Bronchial epithelial cell (primary cell): ENCODE measurements at regions not wholly inside any gene's neighbourhood (a gene's known extent, or its start where the extent isn't known, plus 50 kb on each side); places are given as distances from the start of the nearest gene placed in this dataset.

Source experiments
- DNase-seq: peaks from one replicate; pipeline ENCODE4 v3.0.0-alpha.2; 2010; ENCODE audit warnings: low read depth
- FAIRE-seq: peaks from 2 replicates; lab custom pipeline; 2011; peaks lifted over from hg19 to GRCh38; lab: Jason Lieb, UNC
- H3K27me3 ChIP-seq: 2 replicates; pipeline ENCODE4 v1.5.1; 2011; ENCODE audit warnings: low read length; ENCODE audit not compliant: control insufficient read depth, insufficient read depth
- H3K36me3 ChIP-seq: 2 replicates; pipeline ENCODE4 v1.5.1; 2011; ENCODE audit warnings: low read length; ENCODE audit not compliant: control insufficient read depth, insufficient read depth
- H3K4me3 ChIP-seq: 2 replicates; pipeline ENCODE4 v1.5.1; 2011; ENCODE audit warnings: mild to moderate bottlenecking, low read depth, low read length, control low read depth
- TF ChIP-seq, protein P1 (sequence below): IDR thresholded peaks from 2 replicates; pipeline ENCODE4 v1.5.1; 2011; ENCODE audit warnings: mild to moderate bottlenecking, moderate library complexity, low read length, control low read depth, inconsistent platforms; ENCODE audit not compliant: insufficient read depth, severe bottlenecking

DNA sequence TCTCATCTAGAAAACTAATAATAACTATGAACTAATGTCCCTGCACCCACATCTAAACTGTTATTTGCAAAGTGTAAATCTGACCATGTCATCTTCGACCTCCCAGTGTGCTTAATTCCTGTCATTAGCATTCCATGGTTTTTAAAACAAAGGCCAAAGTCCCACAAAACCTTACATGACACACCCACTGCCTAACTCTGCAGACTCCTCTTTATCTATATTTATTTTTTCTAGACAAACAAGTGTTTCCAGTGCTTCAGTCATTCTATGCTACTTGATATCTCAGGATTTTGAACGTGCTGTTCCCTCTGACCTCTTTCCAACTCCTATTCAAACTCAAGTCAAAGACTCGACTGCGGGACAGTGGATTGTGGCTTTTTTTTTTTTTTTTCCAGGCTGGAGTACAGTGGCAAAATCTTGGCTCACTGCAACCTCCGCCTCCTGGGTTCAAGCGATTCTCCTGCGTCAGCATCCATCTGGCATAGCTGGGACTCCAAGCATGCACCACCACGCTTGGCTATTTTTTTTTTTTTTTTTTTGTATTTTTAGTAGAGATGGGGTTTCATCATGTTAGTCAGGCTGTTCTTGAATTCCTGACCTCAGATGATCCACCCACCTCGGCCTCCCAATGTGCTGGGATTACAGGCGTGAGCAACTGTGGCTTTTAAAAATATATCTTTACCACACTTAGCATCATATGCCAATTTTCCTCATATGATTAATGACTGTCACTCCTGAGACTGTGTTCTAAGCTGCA, 1511.0 kb downstream of the ARAP2 start:
- TF ChIP-seq, protein P1, sequence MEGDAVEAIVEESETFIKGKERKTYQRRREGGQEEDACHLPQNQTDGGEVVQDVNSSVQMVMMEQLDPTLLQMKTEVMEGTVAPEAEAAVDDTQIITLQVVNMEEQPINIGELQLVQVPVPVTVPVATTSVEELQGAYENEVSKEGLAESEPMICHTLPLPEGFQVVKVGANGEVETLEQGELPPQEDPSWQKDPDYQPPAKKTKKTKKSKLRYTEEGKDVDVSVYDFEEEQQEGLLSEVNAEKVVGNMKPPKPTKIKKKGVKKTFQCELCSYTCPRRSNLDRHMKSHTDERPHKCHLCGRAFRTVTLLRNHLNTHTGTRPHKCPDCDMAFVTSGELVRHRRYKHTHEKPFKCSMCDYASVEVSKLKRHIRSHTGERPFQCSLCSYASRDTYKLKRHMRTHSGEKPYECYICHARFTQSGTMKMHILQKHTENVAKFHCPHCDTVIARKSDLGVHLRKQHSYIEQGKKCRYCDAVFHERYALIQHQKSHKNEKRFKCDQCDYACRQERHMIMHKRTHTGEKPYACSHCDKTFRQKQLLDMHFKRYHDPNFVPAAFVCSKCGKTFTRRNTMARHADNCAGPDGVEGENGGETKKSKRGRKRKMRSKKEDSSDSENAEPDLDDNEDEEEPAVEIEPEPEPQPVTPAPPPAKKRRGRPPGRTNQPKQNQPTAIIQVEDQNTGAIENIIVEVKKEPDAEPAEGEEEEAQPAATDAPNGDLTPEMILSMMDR, result no peak
- FAIRE-seq, result no peak

DNA sequence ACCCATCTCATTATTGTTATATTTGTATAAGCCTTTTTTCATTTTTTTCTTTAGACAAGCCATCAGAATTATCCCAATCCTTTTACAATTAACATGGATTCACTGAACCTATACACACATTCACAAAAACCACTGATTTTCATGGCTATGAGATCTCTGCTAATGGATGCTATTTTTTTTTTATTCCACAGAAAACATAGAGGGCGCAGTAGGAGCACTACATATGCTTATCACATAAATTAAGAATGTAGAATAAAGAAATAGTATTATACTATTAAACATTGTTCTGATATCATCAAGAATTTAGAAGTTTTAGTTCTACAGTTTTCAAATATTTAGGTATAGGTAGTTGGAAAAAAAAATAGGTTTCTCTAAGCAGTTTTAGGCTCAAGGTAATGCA, 1477.4 kb downstream of the ARAP2 start:
- Histone ChIP-seq H3K4me3 (no peak overlapping the region), H3K36me3 (no peaks in the 10 kb centered on the region), H3K27me3 (no peaks in the 10 kb centered on the region)
- no peak for FAIRE-seq
- DNase-seq, result peak; percentile 1
- TF ChIP-seq, protein P1, result no peak

More for the DNA sequence above, 1511.0 kb downstream of the ARAP2 start:
- H3K4me3 ChIP-seq, result no peak overlapping the region
- H3K36me3 ChIP-seq, result no peaks in the 10 kb centered on the region
- DNase-seq, result no peak
- H3K27me3 ChIP-seq, result no peaks in the 10 kb centered on the region

GRCh38 chr4:34767407-34767806, 1476.9 kb downstream of the ARAP2 start:
- no peak for DNase-seq
- Histone ChIP-seq H3K4me3 (no peak overlapping the region), H3K27me3 (no peaks in the 10 kb centered on the region), H3K36me3 (no peaks in the 10 kb centered on the region)
- TF ChIP-seq, protein P1, result no peak
- no peak for FAIRE-seq

DNA sequence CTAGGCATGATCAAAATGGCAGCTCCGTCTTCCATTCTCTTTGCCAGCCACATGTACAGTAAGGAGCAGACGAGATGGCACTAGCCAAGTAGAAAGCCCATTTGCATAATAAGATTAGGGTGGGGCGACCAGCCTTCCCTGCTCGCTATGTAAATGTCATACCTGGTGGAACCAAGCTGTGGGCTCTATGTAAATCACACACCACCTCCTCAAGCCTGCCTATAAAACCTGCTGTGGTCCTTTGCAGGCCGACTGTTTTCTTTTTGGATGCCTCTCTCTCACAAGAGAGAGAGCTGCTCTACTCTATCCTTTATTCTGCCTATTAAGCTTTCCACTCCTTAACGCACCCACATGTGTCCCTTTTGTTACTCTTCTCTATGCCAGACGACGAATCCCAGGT, 1472.7 kb downstream of the ARAP2 start:
- TF ChIP-seq, protein P1, result no peak
- H3K27me3 ChIP-seq, result no peaks in the 10 kb centered on the region
- FAIRE-seq, result no peak

DNA sequence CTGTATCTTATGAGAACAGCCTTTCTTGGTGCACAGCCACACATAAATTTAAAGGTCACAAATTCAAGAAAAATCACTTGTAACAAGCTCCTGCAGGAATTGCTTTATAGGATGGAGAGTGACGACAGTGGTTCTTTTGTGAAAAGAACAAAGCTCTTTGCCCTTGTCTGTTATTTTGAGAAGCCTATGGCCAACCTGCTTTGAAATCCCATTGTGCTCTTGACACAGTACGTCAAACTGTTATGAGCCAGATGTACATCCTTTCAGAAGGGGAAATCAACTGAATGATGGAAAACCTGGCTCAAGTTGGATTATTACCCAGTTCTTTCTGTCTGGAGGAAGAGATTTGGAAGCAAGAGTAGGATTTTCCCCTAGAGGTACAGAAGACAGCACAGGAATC, 1454.2 kb downstream of the ARAP2 start:
- FAIRE-seq (no peak), DNase-seq (no peak)
- Histone ChIP-seq H3K27me3 (no peaks in the 10 kb centered on the region), H3K36me3 (no peaks in the 10 kb centered on the region), H3K4me3 (no peak overlapping the region)
- TF ChIP-seq, protein P1, result no peak

More for the DNA sequence above, 1472.7 kb downstream of the ARAP2 start:
- H3K36me3 ChIP-seq, result no peaks in the 10 kb centered on the region
- H3K4me3 ChIP-seq, result no peak overlapping the region
- no peak for DNase-seq

DNA sequence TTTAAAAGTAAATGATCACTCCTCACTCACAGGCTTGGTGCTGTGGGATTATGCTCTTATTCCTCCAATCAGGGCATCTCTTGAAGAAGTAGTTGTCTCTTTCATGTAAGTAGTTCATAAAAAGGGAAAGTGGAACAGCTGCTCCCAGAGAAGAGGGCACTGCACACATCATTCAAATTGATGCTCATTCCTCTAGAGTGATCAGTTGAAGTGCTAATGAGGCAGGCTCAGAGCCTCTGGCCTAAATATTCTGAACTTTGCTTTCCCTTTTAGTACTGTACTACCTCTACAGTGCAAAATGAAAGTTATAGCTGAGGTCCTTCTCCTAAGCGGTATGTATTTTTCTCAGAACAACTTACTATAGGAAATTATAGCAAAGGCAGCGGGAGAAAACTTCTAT, 1453.1 kb downstream of the ARAP2 start:
- no peak for FAIRE-seq
- DNase-seq, result no peak
- H3K36me3 ChIP-seq, result no peaks in the 10 kb centered on the region
- TF ChIP-seq, protein P1, result no peak
- H3K27me3 ChIP-seq, result no peaks in the 10 kb centered on the region
- H3K4me3 ChIP-seq, result no peak overlapping the region
